ENCODE measurements at regions not wholly inside any gene's neighbourhood (a gene's known extent, or its start where the extent isn't known, plus 50 kb on each side); places are given as distances from the start of the nearest gene placed in this dataset.

DNA sequence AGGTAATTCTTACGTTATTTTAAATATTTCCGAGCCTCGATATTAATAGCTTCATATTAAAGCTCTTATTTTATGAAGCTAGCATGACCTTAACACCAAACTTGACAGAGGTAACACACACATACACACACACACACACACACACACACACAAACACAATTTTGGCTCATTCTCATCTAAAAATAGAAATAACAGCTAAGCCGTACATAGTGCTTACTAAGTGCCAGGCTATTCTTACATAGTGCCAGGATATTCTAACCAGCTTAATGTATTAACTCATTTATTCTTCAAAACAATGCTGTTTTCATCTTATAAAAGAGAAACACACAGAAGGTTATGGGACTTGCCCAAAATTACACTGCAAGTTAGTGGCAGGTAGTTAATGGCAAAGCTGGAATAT lies 87.0 kb upstream of the BLTP1 start:
- H3K4me1 Mint-ChIP-seq: no peaks in the 10 kb centered on the region
- no peak overlapping the region for H3K27ac Mint-ChIP-seq
- H3K36me3 Mint-ChIP-seq (ENCODE audit: low read depth): no peaks in the 10 kb centered on the region
- no peaks in the 10 kb centered on the region for H3K27me3 Mint-ChIP-seq (ENCODE audit: low read depth)
- TF ChIP-seq, protein P1, sequence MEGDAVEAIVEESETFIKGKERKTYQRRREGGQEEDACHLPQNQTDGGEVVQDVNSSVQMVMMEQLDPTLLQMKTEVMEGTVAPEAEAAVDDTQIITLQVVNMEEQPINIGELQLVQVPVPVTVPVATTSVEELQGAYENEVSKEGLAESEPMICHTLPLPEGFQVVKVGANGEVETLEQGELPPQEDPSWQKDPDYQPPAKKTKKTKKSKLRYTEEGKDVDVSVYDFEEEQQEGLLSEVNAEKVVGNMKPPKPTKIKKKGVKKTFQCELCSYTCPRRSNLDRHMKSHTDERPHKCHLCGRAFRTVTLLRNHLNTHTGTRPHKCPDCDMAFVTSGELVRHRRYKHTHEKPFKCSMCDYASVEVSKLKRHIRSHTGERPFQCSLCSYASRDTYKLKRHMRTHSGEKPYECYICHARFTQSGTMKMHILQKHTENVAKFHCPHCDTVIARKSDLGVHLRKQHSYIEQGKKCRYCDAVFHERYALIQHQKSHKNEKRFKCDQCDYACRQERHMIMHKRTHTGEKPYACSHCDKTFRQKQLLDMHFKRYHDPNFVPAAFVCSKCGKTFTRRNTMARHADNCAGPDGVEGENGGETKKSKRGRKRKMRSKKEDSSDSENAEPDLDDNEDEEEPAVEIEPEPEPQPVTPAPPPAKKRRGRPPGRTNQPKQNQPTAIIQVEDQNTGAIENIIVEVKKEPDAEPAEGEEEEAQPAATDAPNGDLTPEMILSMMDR (IDR thresholded peaks at IDR 0.05; ENCODE audit: unreplicated experiment in 3 of 3): no peak
- H3K4me3 Mint-ChIP-seq: no peak overlapping the region
- peaks cover 3% of the 10 kb centered on the region for H3K9me3 Mint-ChIP-seq

DNA sequence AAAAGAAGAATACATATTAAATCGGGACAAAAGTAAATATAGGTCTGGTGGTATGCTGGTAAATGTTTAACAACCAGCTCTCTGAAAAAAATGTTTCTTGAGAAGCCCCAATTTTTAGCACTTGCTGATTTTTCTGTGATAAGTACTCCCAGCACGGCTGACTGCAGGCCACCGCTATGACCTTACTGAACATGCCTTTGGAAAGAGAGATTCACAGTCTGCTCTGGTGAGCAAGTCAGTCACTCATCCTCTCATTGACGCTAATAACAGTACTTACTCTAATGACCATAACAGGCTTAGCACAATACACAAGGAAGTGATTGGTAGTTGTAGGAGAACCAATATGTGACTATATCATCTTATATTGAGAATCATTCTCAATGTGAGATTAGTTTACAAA lies 98.9 kb upstream of the BLTP1 start:
- peaks cover 5% of the 10 kb centered on the region for H3K4me1 Mint-ChIP-seq
- no peak overlapping the region for H3K27ac Mint-ChIP-seq
- H3K9me3 Mint-ChIP-seq: no peaks in the 10 kb centered on the region
- no peaks in the 10 kb centered on the region for H3K27me3 Mint-ChIP-seq (ENCODE audit: low read depth)
- H3K4me3 Mint-ChIP-seq: no peak overlapping the region
- H3K36me3 Mint-ChIP-seq (ENCODE audit: low read depth): no peaks in the 10 kb centered on the region
- TF ChIP-seq, protein P1 (IDR thresholded peaks at IDR 0.05; ENCODE audit: unreplicated experiment in 3 of 3): no peak

DNA sequence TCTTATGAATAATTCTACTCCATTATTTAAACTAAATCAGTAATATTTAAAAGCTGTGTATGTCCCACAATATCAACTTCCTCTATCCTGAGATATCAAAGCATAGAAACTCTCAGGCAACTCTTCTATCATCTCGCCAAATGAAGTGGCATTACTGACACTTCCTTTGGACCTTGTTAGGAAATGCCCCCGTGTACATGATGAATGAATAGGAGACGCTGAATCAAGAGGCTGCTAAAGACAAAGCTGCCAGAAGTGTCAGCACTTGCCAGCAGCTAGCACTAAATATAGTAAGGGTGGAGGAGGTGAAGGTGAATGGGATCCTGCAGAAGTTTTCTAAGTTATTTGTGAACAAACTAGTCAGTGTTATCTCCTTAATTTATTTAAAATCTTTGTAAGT lies 99.5 kb upstream of the BLTP1 start:
- no peaks in the 10 kb centered on the region for H3K36me3 Mint-ChIP-seq (ENCODE audit: low read depth)
- no peak overlapping the region for H3K27ac Mint-ChIP-seq
- H3K9me3 Mint-ChIP-seq: no peaks in the 10 kb centered on the region
- H3K4me3 Mint-ChIP-seq: no peak overlapping the region
- TF ChIP-seq, protein P1 (IDR thresholded peaks at IDR 0.05; ENCODE audit: unreplicated experiment in 3 of 3): no peak
- peaks cover 5% of the 10 kb centered on the region for H3K4me1 Mint-ChIP-seq
- H3K27me3 Mint-ChIP-seq (ENCODE audit: low read depth): no peaks in the 10 kb centered on the region

DNA sequence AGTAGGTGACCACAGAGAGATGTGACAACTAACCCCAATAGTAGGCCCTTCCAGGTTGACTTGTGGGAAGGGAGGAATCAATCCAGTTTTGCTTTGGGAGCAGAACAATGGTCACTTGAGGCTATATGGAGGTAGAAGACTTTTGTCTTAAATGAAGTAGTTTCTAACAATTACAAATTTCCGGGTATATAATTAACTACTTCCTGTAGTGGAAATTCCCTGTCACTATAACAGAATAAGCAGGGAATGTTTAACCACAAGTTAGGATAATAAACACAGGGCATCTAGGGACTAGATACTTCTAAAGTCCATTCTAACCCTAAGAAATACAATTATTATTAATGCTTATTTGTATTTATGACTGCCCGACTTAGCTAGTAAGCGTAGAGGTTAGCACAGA lies 99.0 kb upstream of the TRPC3 start:
- Mint-ChIP-seq H3K27me3 (ENCODE audit: low read depth) (no peaks in the 10 kb centered on the region), H3K4me1 (peaks cover 5% of the 10 kb centered on the region), H3K36me3 (ENCODE audit: low read depth) (no peaks in the 10 kb centered on the region), H3K9me3 (no peaks in the 10 kb centered on the region), H3K4me3 (no peak overlapping the region), H3K27ac (no peak overlapping the region)
- TF ChIP-seq, protein P1 (IDR thresholded peaks at IDR 0.05; ENCODE audit: unreplicated experiment in 3 of 3): no peak

DNA sequence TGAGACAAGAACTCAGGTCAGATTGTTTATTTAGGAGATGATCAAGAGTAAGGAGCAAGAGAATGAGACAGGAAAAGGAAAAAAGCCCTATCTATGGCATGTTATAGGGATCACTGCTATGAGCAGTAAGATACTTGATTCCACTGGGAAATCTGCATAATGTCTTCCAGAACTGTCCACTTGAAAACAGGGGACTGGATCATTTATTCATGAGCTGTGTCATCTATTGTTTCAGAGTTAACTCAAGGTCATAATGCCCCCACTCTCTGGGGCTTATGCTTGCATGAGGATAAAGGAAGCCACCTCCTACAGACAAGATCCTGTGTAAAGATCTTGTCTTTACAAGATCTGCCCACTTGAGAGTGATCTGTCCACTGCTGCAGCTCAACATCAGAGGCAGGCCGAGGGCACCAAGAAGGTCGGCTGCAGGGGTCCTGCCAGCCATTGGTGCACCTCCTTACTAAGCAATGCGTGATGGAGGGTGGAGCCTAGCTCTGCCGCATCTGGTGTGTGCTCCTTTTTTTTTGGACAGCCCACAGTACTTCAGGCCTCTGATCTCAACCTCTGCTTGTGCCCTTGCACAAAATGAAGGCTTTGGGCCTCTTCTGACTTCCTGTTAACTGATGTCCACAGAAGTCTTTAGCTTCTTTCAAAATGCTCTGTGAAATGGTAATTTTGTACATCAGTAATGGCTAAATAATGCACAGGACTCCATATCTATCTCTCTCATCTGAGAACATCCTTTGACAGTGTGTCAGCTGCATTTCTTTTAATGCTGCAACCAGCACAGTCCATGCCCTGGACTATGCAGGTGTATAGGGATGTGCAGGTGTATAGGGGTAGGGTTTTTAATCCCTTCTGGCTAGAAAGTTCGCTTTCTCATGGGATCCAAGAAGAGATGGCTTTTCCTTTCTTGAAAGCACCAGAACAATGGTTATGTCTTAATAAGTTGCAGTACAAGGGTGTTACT lies 95.9 kb upstream of the TRPC3 start:
- Mint-ChIP-seq H3K36me3 (ENCODE audit: low read depth) (no peaks in the 10 kb centered on the region), H3K4me1 (peaks cover 4% of the 10 kb centered on the region), H3K4me3 (no peak overlapping the region), H3K27me3 (ENCODE audit: low read depth) (no peaks in the 10 kb centered on the region), H3K9me3 (no peaks in the 10 kb centered on the region), H3K27ac (no peak overlapping the region)
- TF ChIP-seq, protein P1 (IDR thresholded peaks at IDR 0.05; ENCODE audit: unreplicated experiment in 3 of 3): no peak

DNA sequence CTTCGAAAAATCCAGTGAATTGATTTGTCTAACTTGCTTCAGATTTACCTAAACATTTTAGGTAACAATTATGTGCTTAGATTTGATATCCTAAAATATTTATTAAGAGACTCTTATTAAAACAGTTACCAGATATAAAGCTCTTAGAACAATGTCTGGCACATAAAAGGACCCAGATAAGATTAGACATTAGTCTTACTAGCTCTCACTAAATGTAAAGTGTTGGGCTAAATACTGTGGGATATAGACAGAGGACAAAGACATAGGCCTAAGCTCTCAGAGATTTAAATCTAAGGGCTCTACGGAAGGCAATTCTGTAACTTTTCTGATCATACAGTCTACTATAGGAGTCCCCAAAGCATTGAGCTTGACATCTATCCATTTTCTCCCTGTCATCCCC lies 94.4 kb upstream of the TRPC3 start:
- Mint-ChIP-seq H3K36me3 (ENCODE audit: low read depth) (no peaks in the 10 kb centered on the region), H3K27me3 (ENCODE audit: low read depth) (no peaks in the 10 kb centered on the region), H3K9me3 (no peaks in the 10 kb centered on the region), H3K4me3 (no peak overlapping the region), H3K4me1 (no peaks in the 10 kb centered on the region), H3K27ac (no peak overlapping the region)
- TF ChIP-seq, protein P1 (IDR thresholded peaks at IDR 0.05; ENCODE audit: unreplicated experiment in 3 of 3): no peak

Measured in nephron (organoid).